Type B pancreatic cell (in vitro differentiated cells): ENCODE measurements at regions not wholly inside any gene's neighbourhood (a gene's known extent, or its start where the extent isn't known, plus 50 kb on each side); places are given as distances from the start of the nearest gene placed in this dataset.

Experiments used
- DNase-seq: peaks from one replicate; pipeline ENCODE4 v3.0.0; 2021; ENCODE audit warnings: mixed read lengths; ENCODE audit not compliant: unreplicated experiment; ENCODE audit errors: extremely low spot score
- H3K27ac Mint-ChIP-seq: 2 replicates; pipeline ENCODE4 v1.8.0; 2021; ENCODE audit warnings: mild to moderate bottlenecking, mixed read lengths
- H3K27me3 Mint-ChIP-seq: 2 replicates; pipeline ENCODE4 v1.8.0; 2021; ENCODE audit warnings: mixed read lengths
- H3K36me3 Mint-ChIP-seq: 2 replicates; pipeline ENCODE4 v1.8.0; 2021; ENCODE audit warnings: mixed read lengths
- H3K4me1 Mint-ChIP-seq: one replicate; pipeline ENCODE4 v1.8.0; 2021; ENCODE audit warnings: mixed read lengths; ENCODE audit not compliant: unreplicated experiment
- H3K4me3 Mint-ChIP-seq: 2 replicates; pipeline ENCODE4 v1.8.0; 2021; ENCODE audit warnings: mild to moderate bottlenecking, mixed read lengths
- H3K9me3 Mint-ChIP-seq: 2 replicates; pipeline ENCODE4 v1.8.0; 2021; ENCODE audit warnings: mixed read lengths
- CTCF ChIP-seq: fragments of 200-600 bp; sonication (generic); conservative IDR thresholded peaks from 2 replicates; pipeline ENCODE4 v1.5.0; 2021; ENCODE audit warnings: antibody characterized with exemption, mild to moderate bottlenecking

- H3K9me3 Mint-ChIP-seq: no peaks in the 10 kb centered on the region
- peaks cover 17% of the 10 kb centered on the region for H3K27me3 Mint-ChIP-seq
- no peaks in the 10 kb centered on the region for H3K36me3 Mint-ChIP-seq
- DNase-seq: no peak
- H3K27ac Mint-ChIP-seq: no peak overlapping the region
- peaks cover 6% of the 10 kb centered on the region for H3K4me1 Mint-ChIP-seq
- H3K4me3 Mint-ChIP-seq: no peak overlapping the region
- TF ChIP-seq CTCF: no peak
These were observed 206.3 kb downstream of the MAF start for GRCh38 chr16:79394206-79394605.

DNA sequence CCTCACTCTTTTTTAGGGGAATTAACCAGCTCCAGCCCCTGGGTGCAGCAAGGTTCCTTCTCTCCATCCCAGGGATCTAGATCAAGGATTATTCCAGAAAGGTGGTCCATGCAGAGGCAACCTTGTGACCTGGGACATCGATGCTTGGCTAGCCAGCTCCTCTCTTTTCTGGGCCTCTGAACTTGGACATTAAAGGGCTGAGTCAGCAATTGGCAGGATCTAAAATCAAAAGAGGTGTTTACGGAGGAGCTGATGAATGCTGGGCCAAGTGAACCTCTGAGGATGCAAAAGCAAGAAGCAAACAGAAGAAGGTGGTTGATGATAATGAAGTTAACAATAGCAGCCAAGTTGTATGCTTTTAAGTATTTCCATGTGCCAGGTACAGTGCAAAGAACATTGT is 207.0 kb downstream of the MAF start:
- DNase-seq: no peak
- H3K36me3 Mint-ChIP-seq: no peaks in the 10 kb centered on the region
- TF ChIP-seq CTCF: no peak
- no peaks in the 10 kb centered on the region for H3K9me3 Mint-ChIP-seq
- no peak overlapping the region for H3K4me3 Mint-ChIP-seq
- peaks cover 6% of the 10 kb centered on the region for H3K4me1 Mint-ChIP-seq
- no peak overlapping the region for H3K27ac Mint-ChIP-seq
- peaks cover 17% of the 10 kb centered on the region for H3K27me3 Mint-ChIP-seq

DNA sequence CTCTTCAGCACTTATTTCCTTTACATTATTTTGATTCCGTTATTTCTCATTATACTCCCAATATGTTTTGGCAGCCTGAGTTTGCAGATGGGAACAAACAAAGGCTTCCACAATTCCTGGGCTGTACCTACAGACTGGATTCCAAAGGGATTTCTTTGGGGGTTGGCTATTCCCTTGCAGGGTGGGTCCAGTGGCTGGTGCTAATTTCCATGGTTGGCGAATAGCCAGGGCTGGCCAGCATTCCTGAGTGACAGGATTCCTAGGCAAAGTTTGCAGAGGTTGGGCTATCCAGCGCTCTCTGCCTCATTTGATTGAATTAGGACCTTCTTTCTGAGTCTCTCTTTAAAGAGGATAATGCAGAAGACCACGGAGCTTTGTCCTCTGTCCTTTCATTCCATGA is 207.4 kb downstream of the MAF start:
- H3K27me3 Mint-ChIP-seq: peaks cover 17% of the 10 kb centered on the region
- no peaks in the 10 kb centered on the region for H3K9me3 Mint-ChIP-seq
- H3K4me3 Mint-ChIP-seq: no peak overlapping the region
- H3K4me1 Mint-ChIP-seq: peaks cover 6% of the 10 kb centered on the region
- no peaks in the 10 kb centered on the region for H3K36me3 Mint-ChIP-seq
- no peak for TF ChIP-seq CTCF
- H3K27ac Mint-ChIP-seq: no peak overlapping the region
- DNase-seq: no peak

DNA sequence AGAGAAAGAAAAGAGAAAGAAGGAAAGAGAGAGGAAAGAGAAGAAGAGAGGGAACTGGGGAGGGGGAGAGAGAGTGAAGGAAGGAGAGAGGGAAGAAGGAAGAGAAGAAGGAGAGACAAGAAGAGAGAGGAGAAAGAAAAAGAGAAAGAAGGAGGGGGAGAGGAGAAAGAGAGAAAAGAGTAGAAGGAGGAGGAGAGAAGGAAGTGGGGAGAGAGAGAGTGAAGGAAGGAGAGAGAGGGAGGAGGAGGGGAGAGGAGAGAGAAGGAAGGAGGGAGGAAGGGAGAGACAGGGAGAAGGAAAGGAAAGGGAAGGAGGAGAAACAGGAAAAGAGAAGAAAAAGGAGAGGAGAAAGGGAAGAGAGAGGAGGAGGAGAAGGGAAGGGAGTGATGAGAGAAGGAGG is 208.5 kb downstream of the MAF start:
- Mint-ChIP-seq H3K4me1 (peaks cover 6% of the 10 kb centered on the region), H3K27ac (no peak overlapping the region), H3K9me3 (no peaks in the 10 kb centered on the region), H3K27me3 (peaks cover 17% of the 10 kb centered on the region), H3K36me3 (no peaks in the 10 kb centered on the region), H3K4me3 (no peak overlapping the region)
- no peak for TF ChIP-seq CTCF
- DNase-seq: no peak

- no peak for DNase-seq
- Mint-ChIP-seq H3K27me3 (peaks cover 17% of the 10 kb centered on the region), H3K27ac (no peak overlapping the region), H3K9me3 (no peaks in the 10 kb centered on the region), H3K36me3 (no peaks in the 10 kb centered on the region), H3K4me3 (no peak overlapping the region), H3K4me1 (peaks cover 6% of the 10 kb centered on the region)
- no peak for TF ChIP-seq CTCF
These were observed 209.1 kb downstream of the MAF start for GRCh38 chr16:79391395-79391794.

DNA sequence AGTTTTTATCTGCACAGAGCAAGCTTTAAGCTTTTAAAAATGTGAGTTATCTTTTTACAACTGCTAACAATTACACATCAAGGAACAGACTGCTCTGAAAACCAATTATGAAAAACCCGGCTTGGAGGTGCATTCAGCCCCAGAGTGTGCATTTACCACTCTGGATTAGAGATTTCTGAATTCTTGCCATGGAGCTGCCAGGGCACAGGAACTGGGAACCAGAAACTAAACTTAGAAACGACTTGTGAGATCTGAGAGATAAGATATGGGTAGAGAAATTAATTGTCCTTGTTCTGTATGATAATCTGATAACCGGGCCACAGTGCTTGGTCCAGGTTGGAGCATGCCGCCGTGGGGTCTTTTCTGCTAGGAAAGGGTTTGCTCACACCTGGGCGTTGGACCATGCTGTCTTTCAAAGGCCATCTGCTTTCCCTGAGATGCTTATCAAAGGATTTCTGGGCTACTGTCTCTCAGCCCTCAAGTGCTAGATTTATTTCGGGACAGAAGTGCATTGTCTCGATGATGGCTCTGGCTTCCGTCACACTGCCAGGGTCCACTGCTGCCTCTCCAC is 210.0 kb downstream of the MAF start:
- no peak for TF ChIP-seq CTCF
- no peaks in the 10 kb centered on the region for H3K36me3 Mint-ChIP-seq
- peaks cover 6% of the 10 kb centered on the region for H3K4me1 Mint-ChIP-seq
- H3K9me3 Mint-ChIP-seq: no peaks in the 10 kb centered on the region
- H3K27ac Mint-ChIP-seq: no peak overlapping the region
- no peak for DNase-seq
- peaks cover 17% of the 10 kb centered on the region for H3K27me3 Mint-ChIP-seq
- no peak overlapping the region for H3K4me3 Mint-ChIP-seq
